Stimulated activated naive B cell treated with anti-CD40 and anti-IgM and Interleukin-4, amounts not matched to agents 10 μg/mL and 1 μg/mL and 100 μg/mL, for 72 hours (primary cell): ENCODE measurements at regions not wholly inside any gene's neighbourhood (a gene's known extent, or its start where the extent isn't known, plus 50 kb on each side); places are given as distances from the start of the nearest gene placed in this dataset.
"Not testable (repeated sequence)": the region's sequence is repeated elsewhere in the genome, so short reads cannot be mapped to it uniquely, and the experiment has no call there.

ENCODE experiments used
- ATAC-seq, 2 donors: fragments of 150-1000 bp; cut with Tn5 transposase; replicated peaks; 2 replicates each; pipeline ENCODE4 v1.10.0; 2021; ENCODE audit warnings: moderate library complexity in 1 of 2
- DNase-seq: peaks from one replicate; pipeline ENCODE4 v3.0.0; 2021
- H3K27ac Mint-ChIP-seq: one replicate; pipeline ENCODE4 v1.8.0; 2022; ENCODE audit warnings: mild to moderate bottlenecking, mixed read lengths
- H3K27me3 Mint-ChIP-seq, 2 donors: one replicate each; pipeline ENCODE4 v1.8.0; 2022; ENCODE audit warnings: mixed read lengths in 2 of 2
- H3K36me3 Mint-ChIP-seq, 2 donors: one replicate each; pipeline ENCODE4 v1.8.0; 2022; ENCODE audit warnings: mixed read lengths in 2 of 2, mild to moderate bottlenecking in 1 of 2
- H3K4me1 Mint-ChIP-seq, 2 donors: one replicate each; pipeline ENCODE4 v1.8.0; 2022; ENCODE audit warnings: mixed read lengths in 2 of 2, mild to moderate bottlenecking in 1 of 2
- H3K4me3 Mint-ChIP-seq, 2 donors: one replicate each; pipeline ENCODE4 v1.8.0; 2022; ENCODE audit warnings: mild to moderate bottlenecking in 2 of 2, mixed read lengths in 2 of 2, moderate library complexity in 1 of 2
- H3K9me3 Mint-ChIP-seq, 2 donors: one replicate each; pipeline ENCODE4 v1.8.0; 2022; ENCODE audit warnings: mixed read lengths in 2 of 2, mild to moderate bottlenecking in 1 of 2

DNA sequence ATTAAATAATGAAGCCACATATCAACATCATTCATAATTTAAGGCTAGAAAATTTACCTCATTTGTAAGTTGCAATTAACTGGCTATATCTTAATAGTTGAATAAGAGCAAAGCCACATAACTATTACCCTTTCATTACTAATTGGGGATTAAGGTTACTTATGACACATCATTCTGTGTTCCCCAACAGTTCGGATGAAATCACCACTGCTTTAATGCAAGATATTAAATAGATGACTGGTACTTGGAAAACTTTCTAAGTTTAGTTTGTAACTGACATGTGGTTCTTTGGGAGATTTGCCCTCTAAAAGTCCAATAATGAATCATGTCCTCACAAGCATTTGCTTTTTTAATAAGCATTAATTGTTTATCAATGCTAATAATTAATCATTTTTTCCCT lies 109.1 kb downstream of the MTERF1 start:
- H3K27ac Mint-ChIP-seq, result no peak overlapping the region
- DNase-seq (no peak), ATAC-seq (no peak)
- H3K9me3 Mint-ChIP-seq, result no peaks in the 10 kb centered on the region
- no peaks in the 10 kb centered on the region for H3K4me1 Mint-ChIP-seq
- H3K4me3 Mint-ChIP-seq, result no peak overlapping the region
- H3K27me3 Mint-ChIP-seq, result peaks cover 0 to 5% of the 10 kb centered on the region in 2 donors
- H3K36me3 Mint-ChIP-seq, result no peaks in the 10 kb centered on the region

DNA sequence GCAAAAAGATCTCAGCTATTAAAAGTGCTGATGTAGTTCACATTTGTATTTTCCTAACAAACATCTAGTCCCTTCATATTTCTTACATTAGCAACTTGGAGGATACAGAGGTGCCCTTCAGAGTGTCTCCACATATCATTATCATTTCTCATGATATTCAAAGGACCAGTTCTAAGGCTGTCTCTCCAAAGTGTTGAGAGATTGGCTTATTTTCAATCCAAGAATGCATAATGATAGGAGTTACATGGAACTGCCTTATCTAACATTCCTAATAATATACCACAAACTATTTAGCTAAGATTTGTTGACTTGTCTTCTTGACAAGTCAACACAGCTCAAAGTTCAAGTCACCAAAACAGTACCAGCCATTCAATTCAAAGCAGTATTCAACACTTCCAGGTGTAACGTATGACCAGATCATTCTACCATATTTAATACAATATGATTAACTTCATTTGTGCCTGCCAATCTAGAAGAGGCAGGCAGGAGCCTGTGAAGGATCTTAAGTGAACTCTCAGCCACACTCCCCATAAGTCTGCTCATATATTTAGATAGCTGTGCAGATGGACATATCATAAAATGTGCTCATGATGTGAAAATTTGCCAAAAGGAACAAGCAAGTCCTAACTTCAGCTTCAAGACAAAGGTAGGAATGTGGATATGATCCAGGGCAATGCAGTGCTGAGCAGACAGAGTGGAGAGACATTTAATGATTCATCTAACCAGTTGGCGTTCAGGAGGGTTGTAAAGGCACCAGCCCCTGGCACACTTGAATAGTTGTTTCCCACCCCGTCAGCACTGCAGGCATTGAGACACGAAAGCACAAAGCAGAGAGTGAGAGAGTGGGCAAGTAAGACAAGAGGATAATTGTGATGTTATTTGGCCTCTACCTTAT lies 108.3 kb downstream of the MTERF1 start:
- H3K27me3 Mint-ChIP-seq, result peaks cover 0 to 6% of the 10 kb centered on the region in 2 donors
- no peaks in the 10 kb centered on the region for H3K9me3 Mint-ChIP-seq
- H3K4me1 Mint-ChIP-seq, result no peaks in the 10 kb centered on the region
- no peak for DNase-seq
- no peak for ATAC-seq
- no peak overlapping the region for H3K4me3 Mint-ChIP-seq
- no peak overlapping the region for H3K27ac Mint-ChIP-seq
- no peaks in the 10 kb centered on the region for H3K36me3 Mint-ChIP-seq

DNA sequence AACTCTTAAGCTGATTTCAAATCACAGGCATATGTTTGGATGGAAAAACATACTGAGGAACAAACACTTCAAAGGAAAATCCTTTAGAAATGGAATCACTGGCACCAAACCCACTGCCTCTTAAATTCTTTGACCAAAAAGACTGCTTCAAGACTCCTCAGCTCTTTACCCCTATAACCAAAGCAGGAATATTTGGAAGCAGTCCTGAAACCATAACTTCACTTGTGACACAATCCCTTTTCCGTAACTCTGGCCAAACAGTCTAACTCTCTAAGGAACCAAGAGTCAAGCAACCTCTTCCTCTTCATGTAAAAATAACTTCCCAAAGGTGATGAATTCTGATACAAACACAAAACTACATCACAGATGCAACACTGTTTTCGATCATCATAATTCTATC lies 104.3 kb downstream of the MTERF1 start:
- Mint-ChIP-seq H3K27me3 (peaks cover 0 to 6% of the 10 kb centered on the region in 2 donors), H3K36me3 (no peaks in the 10 kb centered on the region), H3K9me3 (no peaks in the 10 kb centered on the region), H3K4me3 (no peak overlapping the region), H3K27ac (no peak overlapping the region), H3K4me1 (no peaks in the 10 kb centered on the region)
- DNase-seq, result no peak
- ATAC-seq, result no peak

DNA sequence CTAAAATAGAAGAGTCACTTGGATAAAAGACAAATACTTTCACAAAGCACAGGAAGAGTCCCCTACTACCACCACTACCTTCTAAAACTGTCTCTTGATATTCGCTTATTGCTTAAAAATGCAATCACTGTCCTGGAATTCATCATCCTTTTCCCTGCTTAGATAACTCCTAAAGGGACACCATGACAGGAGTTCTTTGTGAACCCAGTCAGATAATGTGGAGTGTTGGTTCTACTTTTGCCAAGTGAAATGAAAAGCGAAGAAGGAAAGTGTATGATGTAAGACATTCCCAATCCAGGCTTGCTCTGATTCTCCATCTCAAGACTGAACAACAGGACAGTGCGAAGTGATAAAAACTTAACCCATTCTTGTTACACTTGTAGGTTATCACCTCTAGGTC lies 103.0 kb downstream of the MTERF1 start:
- Mint-ChIP-seq H3K4me3 (no peak overlapping the region), H3K27me3 (peaks cover 0 to 6% of the 10 kb centered on the region in 2 donors), H3K27ac (no peak overlapping the region), H3K36me3 (no peaks in the 10 kb centered on the region), H3K4me1 (no peaks in the 10 kb centered on the region), H3K9me3 (no peaks in the 10 kb centered on the region)
- DNase-seq (no peak), ATAC-seq (no peak)

DNA sequence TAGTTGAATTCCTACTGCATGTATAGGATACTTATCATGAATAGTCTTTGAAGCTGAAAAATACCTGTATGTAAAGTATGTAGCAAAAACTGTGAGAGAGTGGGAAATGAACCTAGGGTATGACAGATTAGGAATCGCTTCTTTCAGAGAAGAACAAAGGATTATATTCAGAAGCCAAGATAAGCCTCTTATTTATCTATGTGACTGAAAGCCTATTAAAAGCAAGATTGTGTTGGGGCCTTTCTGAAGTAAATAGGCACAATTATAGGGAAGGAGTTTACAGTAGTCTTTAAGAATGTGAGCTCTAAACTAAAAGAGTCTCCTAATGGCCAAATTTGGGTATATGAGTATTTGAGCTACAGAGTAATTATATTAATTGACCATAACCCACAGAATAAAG lies 102.1 kb downstream of the MTERF1 start:
- no peak for DNase-seq
- Mint-ChIP-seq H3K9me3 (no peaks in the 10 kb centered on the region), H3K27ac (no peak overlapping the region), H3K4me1 (no peaks in the 10 kb centered on the region), H3K27me3 (peaks cover 0 to 6% of the 10 kb centered on the region in 2 donors), H3K4me3 (no peak overlapping the region), H3K36me3 (no peaks in the 10 kb centered on the region)
- no peak for ATAC-seq

DNA sequence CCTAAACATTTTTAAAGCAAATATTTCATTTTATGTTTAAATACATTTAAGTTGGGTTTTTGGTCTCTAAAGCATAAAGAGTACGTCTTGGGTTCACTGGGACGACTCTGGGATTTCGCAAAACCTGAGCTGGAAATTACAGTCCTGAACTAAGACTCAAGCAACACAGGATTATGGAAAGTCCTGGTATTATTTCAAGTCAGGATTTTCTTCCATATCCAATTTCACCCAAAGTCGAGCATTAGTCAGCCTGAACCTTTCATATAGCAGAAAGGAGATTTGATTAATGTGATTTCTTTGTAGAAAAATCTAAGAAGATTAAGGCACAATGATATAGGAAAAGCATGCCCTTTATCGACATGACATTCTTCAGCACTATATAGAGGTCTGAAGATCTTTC lies 100.0 kb downstream of the MTERF1 start:
- no peaks in the 10 kb centered on the region for H3K4me1 Mint-ChIP-seq
- H3K27me3 Mint-ChIP-seq, result peaks cover 0 to 6% of the 10 kb centered on the region in 2 donors
- no peak overlapping the region for H3K27ac Mint-ChIP-seq
- DNase-seq (no peak), ATAC-seq (no peak)
- no peaks in the 10 kb centered on the region for H3K9me3 Mint-ChIP-seq
- H3K4me3 Mint-ChIP-seq, result no peak overlapping the region
- H3K36me3 Mint-ChIP-seq, result no peaks in the 10 kb centered on the region

DNA sequence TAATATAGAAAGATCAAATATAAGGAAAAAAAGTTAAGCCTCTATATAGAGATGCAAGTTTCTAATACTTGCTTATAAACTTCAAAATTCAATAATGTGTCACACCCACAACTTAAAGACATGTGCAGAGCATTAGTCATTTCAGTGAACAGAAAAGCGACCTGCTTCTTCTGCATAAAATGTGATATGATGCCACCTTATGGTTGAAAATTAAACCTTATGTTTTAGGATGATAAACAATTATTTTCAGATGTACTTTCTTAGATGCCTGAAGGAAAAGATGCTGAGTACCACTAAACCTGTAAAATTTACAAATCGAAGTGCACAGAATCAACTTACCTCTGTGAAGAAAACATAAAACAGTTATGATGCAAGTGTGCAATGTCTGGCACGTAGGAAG lies 96.0 kb downstream of the MTERF1 start:
- H3K4me1 Mint-ChIP-seq, result no peaks in the 10 kb centered on the region
- no peak overlapping the region for H3K27ac Mint-ChIP-seq
- DNase-seq (no peak), ATAC-seq (no peak)
- no peaks in the 10 kb centered on the region for H3K36me3 Mint-ChIP-seq
- no peaks in the 10 kb centered on the region for H3K27me3 Mint-ChIP-seq
- no peaks in the 10 kb centered on the region for H3K9me3 Mint-ChIP-seq
- no peak overlapping the region for H3K4me3 Mint-ChIP-seq

DNA sequence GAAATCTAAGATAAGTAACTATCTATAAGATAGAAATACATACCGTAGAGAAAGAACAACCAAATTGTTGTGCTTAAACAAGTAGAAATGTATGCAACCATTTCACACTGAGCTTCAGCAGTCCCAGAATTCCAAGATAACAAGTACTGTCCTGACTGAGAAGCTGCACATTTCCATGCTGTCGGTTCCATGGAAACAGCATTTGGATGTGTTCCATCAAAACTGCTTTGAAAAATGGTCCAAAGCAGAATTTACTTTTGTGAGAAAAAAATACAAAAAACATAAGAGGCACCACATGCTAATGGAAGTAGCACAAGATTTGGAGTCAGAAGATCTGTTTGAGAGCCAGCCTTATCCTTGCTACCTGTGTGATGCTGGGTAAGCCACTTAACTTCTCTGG lies 92.6 kb downstream of the MTERF1 start:
- Mint-ChIP-seq H3K9me3 (no peaks in the 10 kb centered on the region), H3K27ac (no peak overlapping the region), H3K36me3 (peaks cover 0 to 5% of the 10 kb centered on the region in 2 donors), H3K27me3 (no peaks in the 10 kb centered on the region), H3K4me3 (no peak overlapping the region), H3K4me1 (no peaks in the 10 kb centered on the region)
- no peak for ATAC-seq
- DNase-seq, result no peak

DNA sequence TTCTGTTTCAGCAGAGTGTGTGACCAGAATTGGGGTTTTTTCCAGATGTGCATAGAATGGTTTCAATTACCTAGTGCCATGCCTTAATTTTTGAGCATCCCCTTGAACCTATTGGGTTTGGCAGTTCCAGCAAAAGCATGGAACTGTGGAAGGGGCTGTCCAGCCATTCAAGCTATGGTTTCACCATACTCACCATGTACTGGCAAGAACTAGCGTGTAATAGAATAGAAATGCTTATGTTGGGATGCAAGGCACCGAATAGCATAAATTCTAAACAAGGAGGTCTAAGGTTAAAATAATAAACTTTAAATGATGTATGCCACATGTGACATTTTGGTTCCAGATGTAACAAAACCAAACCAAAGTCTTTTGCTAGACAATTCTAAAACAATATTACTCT lies 91.4 kb downstream of the MTERF1 start:
- H3K4me1 Mint-ChIP-seq, result no peaks in the 10 kb centered on the region
- ATAC-seq, result no peak

DNA sequence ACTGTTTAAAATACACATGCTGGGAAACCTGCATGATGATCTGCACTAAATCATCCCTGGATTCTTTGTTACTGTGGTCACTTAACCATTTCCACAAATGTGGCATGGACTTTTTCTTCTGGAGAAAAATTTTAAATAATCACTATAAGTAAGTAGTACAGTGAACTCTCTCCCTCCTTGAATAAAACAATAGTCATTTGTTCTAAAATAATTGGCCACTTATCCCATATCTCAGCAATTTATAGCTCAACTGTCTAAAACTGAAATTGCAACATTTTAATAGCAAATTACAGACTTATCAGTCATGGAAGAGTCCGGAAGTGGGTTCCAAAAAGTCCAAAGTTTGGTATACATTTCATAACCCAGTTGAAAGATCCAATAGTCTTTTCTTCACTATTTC lies 90.9 kb downstream of the MTERF1 start:
- H3K9me3 Mint-ChIP-seq, result peaks cover 0 to 2% of the 10 kb centered on the region in 2 donors
- H3K36me3 Mint-ChIP-seq, result peaks cover 0 to 8% of the 10 kb centered on the region in 2 donors
- H3K4me1 Mint-ChIP-seq, result no peaks in the 10 kb centered on the region
- H3K4me3 Mint-ChIP-seq, result no peak overlapping the region
- no peak for ATAC-seq
- H3K27ac Mint-ChIP-seq, result no peak overlapping the region
- DNase-seq, result no peak
- peaks cover under 1 to 11% of the 10 kb centered on the region in 2 donors for H3K27me3 Mint-ChIP-seq

More for the DNA sequence above, 91.4 kb downstream of the MTERF1 start:
- Mint-ChIP-seq H3K4me3 (no peak overlapping the region), H3K27me3 (peaks cover 0 to 11% of the 10 kb centered on the region in 2 donors), H3K27ac (no peak overlapping the region), H3K9me3 (peaks cover 0 to 2% of the 10 kb centered on the region in 2 donors), H3K36me3 (peaks cover 0 to 8% of the 10 kb centered on the region in 2 donors)
- DNase-seq, result no peak

DNA sequence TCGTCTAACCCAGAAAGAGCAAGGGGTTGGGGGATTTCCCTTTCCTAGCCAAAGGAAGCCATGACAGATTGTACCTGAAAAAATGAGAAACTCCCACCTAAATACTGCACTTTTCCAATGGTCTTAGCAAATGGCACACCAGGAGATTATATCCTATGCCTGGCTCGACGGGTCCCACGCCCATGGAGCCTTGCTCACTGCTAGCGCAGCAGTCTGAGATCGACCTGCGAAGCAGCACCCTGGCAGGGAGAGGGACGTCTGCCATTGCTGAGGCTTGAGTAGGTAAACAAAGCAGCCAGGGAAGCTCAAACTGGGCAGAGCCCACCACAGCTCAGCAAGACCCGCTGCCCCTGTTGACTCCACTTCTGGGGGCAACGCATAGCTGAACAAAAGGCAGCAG lies 89.9 kb downstream of the MTERF1 start:
- H3K27me3 Mint-ChIP-seq, result peaks cover 4 to 11% of the 10 kb centered on the region in 2 donors
- H3K4me1 Mint-ChIP-seq, H3K4me3 Mint-ChIP-seq, DNase-seq, H3K27ac Mint-ChIP-seq, H3K9me3 Mint-ChIP-seq, ATAC-seq, H3K36me3 Mint-ChIP-seq: not testable (repeated sequence)

DNA sequence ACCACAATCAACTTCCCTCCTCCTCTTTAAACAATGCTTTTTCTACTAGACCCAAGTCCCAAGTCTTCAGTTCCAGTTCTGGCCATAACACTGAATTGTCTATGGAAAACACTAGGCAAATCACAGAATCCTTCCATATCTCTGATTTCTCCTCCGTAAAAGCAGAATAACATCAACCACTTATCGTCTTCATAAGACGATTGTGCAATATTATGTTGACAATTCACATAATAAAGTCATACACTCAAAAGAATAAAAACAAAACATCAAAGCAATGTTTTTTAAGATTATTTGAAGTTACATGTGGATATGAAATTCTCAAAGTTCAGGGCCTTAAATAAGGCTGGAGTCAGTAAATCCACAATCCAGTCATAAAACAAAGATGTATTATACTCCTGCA lies 84.4 kb downstream of the MTERF1 start:
- peaks cover 0 to 8% of the 10 kb centered on the region in 2 donors for H3K36me3 Mint-ChIP-seq
- H3K27me3 Mint-ChIP-seq, result peaks cover 4 to 11% of the 10 kb centered on the region in 2 donors
- peaks cover 2 to 3% of the 10 kb centered on the region in 2 donors for H3K9me3 Mint-ChIP-seq
- H3K27ac Mint-ChIP-seq, result no peak overlapping the region
- no peak overlapping the region for H3K4me3 Mint-ChIP-seq
- no peak for DNase-seq
- ATAC-seq, result no peak
- H3K4me1 Mint-ChIP-seq, result no peaks in the 10 kb centered on the region

DNA sequence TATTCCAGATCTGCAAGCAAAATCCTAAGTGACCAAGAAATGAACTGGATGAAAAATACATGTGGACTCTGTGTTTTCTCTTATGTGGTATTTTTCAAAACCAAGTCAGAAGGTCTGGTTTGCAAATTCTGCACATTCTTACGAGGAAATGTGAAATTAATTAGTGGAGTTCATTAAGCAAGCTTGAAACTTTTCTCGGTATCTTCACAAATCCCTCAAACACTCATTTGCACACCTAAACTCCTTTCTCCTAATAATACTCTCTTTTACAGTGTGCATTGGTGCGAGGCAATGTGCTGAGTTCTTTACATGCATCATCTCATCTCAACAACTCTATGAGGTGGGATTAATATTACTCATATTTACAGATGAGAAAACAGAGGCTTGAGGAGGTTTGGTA lies 82.1 kb downstream of the MTERF1 start:
- no peak for DNase-seq
- Mint-ChIP-seq H3K4me3 (no peak overlapping the region), H3K4me1 (no peaks in the 10 kb centered on the region), H3K27ac (no peak overlapping the region), H3K9me3 (peaks cover 0 to 3% of the 10 kb centered on the region in 2 donors), H3K27me3 (peaks cover 4 to 7% of the 10 kb centered on the region in 2 donors), H3K36me3 (no peaks in the 10 kb centered on the region)
- ATAC-seq, result no peak

DNA sequence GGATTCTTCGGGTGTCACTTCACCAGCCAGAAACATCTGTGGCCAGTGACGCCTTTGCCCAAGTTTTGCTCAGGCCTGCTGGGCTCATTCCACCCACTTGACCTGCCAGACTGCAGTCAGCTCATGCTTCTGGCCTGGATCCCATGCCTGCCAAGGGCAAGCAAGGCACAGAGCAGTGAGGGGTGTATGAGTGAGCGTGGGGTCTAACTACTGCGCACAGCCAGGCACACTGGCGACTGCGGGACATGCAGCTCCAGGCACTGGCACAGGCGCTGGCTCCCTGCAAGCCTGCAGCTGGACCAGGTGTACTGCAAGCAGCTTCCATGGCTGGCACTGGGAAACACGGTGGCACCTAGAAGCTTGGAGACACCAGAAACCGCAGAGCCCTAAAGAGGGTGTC lies 80.1 kb downstream of the MTERF1 start:
- ATAC-seq (no peak), DNase-seq (no peak)
- H3K9me3 Mint-ChIP-seq, result no peaks in the 10 kb centered on the region
- H3K4me3 Mint-ChIP-seq, result no peak overlapping the region
- no peaks in the 10 kb centered on the region for H3K27me3 Mint-ChIP-seq
- H3K4me1 Mint-ChIP-seq, result no peaks in the 10 kb centered on the region
- H3K27ac Mint-ChIP-seq, result no peak overlapping the region
- no peaks in the 10 kb centered on the region for H3K36me3 Mint-ChIP-seq

DNA sequence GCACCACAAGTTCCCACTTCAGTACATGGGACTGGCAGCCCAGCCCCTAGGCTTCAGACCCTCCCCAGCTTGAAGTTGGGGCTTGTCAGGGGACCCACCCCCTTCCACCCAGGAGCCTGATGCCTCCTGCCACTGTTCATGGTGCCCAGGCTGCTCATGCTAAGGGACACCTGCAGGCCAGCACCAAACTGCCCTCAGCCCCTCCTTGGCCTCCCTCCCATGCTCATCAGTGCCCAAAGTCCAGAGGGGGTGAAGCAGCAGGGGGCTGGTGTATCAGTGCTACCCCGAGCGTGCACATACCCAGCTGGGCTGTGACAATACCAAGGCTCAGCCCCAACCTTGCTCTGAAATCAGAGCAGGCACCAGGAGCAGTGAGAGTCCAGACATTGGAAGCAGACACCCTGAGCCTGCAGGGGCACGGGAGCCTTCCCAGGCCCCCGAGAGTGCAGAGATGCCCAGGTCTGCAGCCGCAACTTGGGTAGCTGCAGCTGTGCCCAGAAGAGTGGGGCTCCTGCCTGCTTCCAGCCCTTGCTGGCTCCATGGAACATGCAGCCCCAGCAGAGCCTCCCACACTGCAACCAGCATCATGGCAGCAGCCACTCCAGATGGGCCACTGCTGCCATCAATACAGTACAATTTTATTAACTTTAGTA lies 79.0 kb downstream of the MTERF1 start:
- no peaks in the 10 kb centered on the region for H3K36me3 Mint-ChIP-seq
- H3K27me3 Mint-ChIP-seq, result no peaks in the 10 kb centered on the region
- no peak overlapping the region for H3K27ac Mint-ChIP-seq
- ATAC-seq (no peak), DNase-seq (no peak)
- H3K4me3 Mint-ChIP-seq, result no peak overlapping the region
- no peaks in the 10 kb centered on the region for H3K4me1 Mint-ChIP-seq
- no peaks in the 10 kb centered on the region for H3K9me3 Mint-ChIP-seq
